Transverse colon (tissue), 3 donors: ENCODE measurements at regions not wholly inside any gene's neighbourhood (a gene's known extent, or its start where the extent isn't known, plus 50 kb on each side); places are given as distances from the start of the nearest gene placed in this dataset.

Experiments used
- CTCF ChIP-seq, 5 experiments: fragments of 200-600 bp in 3 of 5; fragments of 450-650 bp in 2 of 5; sonication (generic) in 3 of 5; IDR thresholded peaks; 1 replicate in 2 of 5; 2 replicates in 3 of 5; pipeline ENCODE4 v1.5.1; 2016 to 2017; ENCODE audit warnings: antibody characterized with exemption in 5 of 5, inconsistent platforms in 3 of 5, mild to moderate bottlenecking in 2 of 5, moderate library complexity in 1 of 5
- EP300 ChIP-seq: sonication (generic); formaldehyde crosslinking; IDR thresholded peaks from one replicate; pipeline ENCODE4 v1.6.1; 2017; ENCODE audit warnings: antibody characterized with exemption, low read depth
- POLR2A ChIP-seq: fragments of 450-650 bp; IDR thresholded peaks from one replicate; pipeline ENCODE4 v1.6.1; 2016; ENCODE audit warnings: antibody characterized with exemption, mild to moderate bottlenecking, moderate library complexity

DNA sequence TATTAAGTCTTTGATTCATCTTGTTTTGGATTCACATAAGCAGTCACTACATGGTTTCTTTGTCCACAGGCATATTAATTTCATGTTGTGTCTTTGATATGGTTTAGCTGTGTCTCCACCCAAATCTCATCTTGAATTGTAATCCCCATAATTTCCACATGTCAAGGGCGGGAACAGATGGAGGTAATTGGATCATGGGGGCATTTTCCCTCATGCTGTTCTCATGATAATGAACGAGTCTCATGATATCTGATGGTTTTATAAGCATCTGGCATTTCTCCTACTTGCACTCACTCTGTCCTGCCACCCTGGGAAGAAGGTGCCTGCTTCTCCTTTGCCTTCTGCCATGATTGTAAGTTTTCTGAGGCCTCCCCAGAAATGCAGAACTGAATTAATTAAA lies 1811.2 kb upstream of the PCDH10 start:
- TF ChIP-seq EP300 (no peak), CTCF (IDR thresholded peaks at IDR 0.05) (no peak), POLR2A (no peak)
